ENCODE measurements at regions not wholly inside any gene's neighbourhood (a gene's known extent, or its start where the extent isn't known, plus 50 kb on each side); places are given as distances from the start of the nearest gene placed in this dataset.

DNA sequence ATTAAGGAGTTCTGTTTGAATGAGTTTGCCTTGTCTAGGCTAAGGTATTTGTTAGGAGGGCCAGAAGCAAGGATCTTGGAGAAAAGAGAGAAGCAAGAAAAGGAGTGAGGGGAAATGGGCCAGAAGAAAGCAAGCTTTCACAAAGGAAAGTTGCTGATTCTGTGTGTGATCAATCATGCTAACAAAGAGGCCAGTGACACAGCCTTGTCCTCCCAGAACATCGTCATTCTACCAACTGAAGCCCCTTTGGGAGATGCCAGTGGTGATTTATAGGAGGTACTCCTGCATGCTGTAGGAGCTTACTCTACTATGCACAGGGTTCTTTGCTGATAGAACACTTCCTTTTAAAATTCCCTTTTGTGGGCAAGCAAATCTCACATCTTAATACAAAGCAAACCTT is 449.2 kb upstream of the SPRED2 start:
- DNase-seq: no peak

DNA sequence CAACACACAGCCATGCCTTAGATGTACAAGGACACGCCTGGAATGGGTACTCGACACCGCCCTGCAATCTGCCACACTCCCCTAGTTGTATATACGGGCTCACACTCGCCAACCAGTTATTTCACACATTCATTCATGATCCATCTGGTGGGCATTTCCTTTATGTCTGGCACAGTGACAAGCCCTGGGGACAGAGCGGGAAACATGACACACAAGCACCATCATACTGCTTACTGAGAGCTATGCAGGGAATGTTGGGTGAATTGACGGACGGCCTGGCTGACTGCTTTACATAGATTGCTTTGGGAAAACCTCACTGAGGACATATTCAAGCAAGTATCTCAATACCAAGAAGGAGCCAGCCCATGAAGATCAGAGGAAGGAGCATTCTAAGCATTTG is 448.0 kb upstream of the SPRED2 start:
- DNase-seq: no peak

DNA sequence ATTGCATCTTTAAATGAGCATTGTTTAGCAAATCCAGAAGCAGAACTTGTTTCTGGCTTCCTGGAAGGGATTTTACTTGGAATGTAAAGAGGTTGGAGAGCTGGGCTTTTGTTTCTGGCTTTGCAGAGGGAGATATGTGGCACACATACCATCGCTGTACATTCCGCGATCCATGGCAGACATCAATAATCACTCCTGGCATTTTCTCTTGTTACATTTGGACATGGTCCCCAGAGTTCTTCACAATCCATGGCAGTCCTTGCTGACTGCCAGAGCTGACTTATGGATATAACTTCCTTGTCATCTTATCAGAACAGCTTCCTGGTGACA is 445.6 kb upstream of the SPRED2 start:
- DNase-seq: no peak

DNA sequence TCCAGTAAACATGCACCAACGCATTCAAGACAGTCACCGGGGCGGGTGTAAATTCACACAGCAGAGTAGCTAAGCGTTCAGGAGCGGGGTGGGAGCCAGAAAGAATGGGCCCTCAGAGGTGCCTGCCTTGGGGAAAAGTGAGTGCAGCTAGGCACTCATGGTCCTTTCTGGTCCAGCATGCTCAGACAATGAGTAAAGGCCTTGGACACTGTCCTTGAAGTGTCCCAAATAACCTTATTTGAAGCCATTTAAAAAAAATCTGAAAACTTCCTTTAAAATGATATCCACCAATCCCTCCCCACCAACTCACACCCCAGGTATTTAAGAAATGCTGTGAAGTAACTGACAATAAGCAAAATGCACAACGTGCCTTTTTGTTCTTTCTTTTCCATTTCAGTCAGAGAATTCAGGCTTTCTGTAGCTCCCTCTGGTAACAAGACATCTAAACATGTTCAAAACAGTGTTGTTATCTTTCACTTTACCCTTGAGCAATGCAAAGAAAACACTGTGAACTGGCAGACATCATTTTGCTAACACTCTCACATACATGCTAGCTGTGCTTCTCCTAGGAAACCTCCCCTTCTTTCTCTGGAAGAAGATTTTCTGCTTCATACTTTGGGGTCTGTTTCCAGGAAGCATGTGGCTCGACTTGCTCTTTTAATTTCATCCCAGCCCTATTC is 445.1 kb upstream of the SPRED2 start:
- no peak for DNase-seq

DNA sequence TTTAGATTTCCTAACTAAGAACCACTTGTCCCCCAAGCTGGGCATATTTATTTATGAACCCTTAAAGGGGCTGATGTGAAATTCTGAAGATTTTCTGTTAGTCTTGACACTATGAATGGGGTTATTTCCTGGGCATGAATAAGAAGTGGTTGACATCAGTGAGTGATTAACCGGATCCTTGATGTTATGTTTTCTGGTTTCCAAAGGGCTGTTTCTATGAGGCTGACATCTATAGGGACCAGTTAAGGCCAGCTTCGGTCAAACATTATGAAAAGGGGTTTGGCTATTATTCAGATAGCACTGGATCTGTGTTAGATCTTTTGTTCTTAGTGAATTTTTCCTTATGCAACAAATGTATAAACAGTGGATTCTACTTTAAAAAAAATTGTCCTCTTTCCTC is 443.7 kb upstream of the SPRED2 start:
- no peak for DNase-seq

GRCh38 chr2:65870826-65871225 is 438.4 kb upstream of the SPRED2 start:
- no peak for DNase-seq

GRCh38 chr2:65869296-65869695 is 436.9 kb upstream of the SPRED2 start:
- no peak for DNase-seq

- DNase-seq: no peak
Observed at GRCh38 chr2:65868177-65868576, 435.8 kb upstream of the SPRED2 start.

DNA sequence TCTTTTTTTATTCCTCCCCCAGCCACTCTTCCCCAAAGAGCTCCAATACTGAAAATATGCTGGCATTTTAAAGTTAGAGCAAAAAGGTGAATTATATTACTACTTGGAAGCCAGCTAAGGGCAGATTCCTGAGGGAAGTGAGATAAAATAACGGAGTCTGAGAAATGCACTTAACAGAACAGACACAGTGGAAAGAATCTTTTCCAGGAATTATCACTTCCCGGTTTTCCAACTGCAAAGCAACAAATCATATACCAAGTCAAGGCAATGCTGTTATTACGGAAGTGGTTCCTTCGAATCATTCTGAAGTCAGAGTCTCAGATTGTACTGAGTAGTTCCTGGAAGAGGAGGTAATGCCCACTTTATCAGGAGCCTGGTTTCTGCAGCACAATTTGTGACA is 435.0 kb upstream of the SPRED2 start:
- no peak for DNase-seq

DNA sequence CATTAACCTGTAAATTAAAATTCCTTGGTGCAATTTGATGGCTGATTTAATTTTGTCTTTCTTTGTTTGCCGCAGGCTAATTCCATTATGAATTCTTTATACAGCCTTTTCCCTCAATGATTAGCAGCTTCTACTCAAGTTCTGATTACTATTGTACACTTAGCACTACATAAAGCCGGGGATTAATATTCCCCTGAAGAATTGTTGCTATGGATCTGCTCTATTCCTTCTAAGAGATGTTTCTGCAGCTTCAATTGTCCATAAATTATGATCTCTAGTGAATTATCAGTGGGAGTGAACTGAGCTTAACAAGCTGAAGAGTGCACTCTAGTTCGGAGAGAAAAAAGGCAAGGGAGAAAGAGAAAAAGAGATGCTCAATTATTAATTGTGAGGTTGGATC is 433.7 kb upstream of the SPRED2 start:
- DNase-seq: no peak

GRCh38 chr2:65864619-65865018 is 432.2 kb upstream of the SPRED2 start:
- DNase-seq: no peak

DNA sequence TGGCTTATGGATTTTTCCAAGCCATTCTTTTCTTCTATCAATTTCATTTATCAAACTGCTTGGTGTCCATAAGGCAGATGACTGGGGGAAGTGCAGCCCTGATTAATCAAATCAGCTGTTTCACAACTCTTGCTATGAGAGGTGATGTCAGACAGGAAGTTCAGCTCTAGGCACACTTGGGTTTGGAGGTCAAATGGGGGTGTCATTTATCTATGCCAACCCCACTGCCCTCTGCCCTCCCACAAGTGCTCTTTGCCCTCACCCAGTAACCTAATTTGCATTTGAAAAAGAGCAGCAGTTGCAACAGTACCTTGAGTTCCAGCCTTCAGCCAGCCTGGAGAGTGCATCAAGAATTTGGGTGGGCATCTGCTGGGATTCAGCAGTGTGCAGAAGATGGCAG is 431.3 kb upstream of the SPRED2 start:
- DNase-seq: no peak

- no peak for DNase-seq
Observed at GRCh38 chr2:65856928-65857327, 424.5 kb upstream of the SPRED2 start.

- no peak for DNase-seq
Observed at GRCh38 chr2:65856423-65856822, 424.0 kb upstream of the SPRED2 start.

GRCh38 chr2:65850695-65851094 is 418.3 kb upstream of the SPRED2 start:
- DNase-seq: no peak

DNA sequence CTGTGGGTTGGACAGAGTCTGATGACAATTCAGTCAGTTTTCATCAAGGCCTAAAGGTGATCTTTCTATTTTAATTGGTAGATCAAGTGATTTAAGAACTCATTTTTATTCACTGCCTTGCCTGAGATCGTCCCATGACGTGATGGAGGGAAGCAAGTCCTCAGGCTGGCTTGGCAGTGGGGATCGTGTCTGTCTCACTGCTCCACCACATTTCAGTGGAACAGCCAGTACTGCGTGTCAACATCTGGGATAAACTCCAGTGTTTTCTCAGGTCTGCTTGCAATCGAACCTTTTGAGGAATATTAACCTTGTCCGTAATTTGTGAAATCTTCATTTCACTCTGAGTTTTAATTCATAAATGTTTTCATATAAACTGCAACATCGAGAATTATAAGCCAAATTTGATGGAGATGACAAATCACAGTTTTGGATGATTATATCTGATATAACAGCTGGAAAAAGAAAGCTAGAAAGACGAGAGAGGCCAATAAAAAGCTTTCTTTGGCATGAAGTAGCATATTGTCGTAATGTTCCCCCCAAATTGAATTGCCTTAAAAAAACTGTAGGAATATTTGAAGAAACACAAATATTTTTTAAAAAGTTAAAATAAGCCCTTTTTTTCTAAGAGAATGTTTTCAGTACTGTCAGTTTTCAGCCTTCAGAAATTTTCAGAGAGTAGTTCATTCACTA is 414.7 kb upstream of the SPRED2 start:
- no peak for DNase-seq

DNA sequence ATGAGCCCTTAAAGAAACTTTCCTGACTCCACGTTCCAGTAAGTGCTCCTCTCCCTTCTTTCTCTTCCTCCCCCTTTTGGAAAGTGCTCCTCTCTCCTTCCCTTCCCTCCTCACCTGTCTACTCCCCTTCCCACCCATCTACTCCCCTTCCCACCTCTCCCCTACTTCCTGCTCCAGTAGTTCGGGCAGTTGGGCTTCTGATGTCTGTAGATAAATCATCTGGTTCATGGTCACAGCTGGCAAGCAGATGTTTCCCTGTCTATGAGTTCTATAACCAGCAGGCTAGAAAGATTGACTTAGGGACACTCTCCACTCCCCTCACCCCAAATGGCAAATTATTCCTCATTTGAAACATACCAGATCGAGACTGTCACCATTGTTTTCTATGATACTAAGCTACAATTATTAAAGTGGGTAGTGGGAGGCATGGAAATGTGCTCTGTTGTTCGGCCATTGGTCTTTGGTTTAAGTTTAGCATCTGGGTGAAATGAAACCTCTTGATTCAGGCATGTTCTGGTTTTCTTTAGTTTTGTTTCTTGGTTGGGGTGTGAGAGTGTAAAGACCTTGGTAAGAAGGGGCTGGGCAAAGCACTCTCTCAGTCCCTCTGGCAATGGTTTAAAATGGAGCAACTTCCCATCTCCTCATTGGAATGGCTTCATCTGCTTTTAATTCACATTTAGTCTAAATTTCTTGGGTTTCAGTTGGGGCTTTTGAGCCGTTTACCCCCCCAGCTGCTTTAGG is 413.2 kb upstream of the SPRED2 start:
- no peak for DNase-seq

GRCh38 chr2:65842104-65842503 is 409.7 kb upstream of the SPRED2 start:
- no peak for DNase-seq

- DNase-seq: no peak
Observed at GRCh38 chr2:65835975-65836549, 403.7 kb upstream of the SPRED2 start.

DNA sequence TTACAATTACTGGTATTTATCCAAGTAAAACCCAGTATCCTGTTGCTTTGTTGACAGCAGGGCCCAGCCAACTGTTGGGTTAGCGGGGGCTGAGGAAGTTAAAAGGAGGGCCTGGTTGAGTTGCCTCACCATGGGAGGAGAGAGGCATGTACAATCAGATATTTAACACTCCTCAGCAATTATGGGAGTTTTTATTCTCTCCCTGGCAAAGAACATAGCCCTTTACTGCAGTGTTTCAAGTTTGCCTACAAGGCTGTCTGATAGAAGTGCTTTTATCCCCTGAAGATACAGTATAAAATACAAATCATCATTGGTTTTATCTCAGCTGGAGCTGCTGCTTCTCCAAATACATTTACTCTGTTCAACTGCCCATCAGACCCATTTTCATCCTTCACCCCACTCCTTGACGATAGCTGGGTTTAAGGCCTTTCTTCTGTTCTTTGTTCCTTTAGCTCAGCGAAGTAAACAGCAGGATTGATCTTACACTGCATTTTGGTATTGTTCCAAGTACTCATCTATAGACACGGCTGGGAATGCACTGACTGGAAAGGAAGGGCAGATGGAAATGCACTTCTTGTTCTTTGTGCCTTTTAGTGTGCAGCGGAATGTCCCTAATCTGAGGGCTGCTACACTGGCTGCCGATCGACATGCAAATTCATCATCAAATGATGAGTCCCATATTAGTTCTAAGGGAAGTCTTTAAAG is 402.5 kb upstream of the SPRED2 start:
- DNase-seq: no peak

- DNase-seq: no peak
Observed at GRCh38 chr2:65834062-65834461, 401.7 kb upstream of the SPRED2 start.

DNA sequence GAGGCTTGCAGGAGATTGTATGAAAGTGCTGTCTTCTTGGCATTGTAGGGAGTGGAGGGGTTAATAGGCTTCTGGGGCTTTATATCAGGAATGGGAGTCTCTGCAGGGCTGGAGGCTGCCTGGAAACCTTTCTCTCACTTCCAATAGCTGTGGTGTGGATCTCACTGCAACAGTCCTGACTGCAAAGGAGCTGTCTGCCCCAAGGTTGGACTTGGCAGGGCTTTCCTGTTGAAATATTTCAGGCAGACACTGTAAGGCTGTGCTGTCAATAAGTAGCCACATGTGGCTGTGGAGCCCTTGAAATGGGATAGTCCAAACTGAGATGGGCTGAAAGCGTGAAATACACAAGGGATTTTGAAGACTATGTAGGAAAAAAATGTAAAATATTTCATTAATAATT is 399.1 kb upstream of the SPRED2 start:
- no peak for DNase-seq

GRCh38 chr2:65826567-65826966 is 394.2 kb upstream of the SPRED2 start:
- no peak for DNase-seq
